ENCODE measurements at regions not wholly inside any gene's neighbourhood (a gene's known extent, or its start where the extent isn't known, plus 50 kb on each side); places are given as distances from the start of the nearest gene placed in this dataset.
"Not testable (repeated sequence)": the region's sequence is repeated elsewhere in the genome, so short reads cannot be mapped to it uniquely, and the experiment has no call there.

GRCh38 chr15:29990035-29990434, 92.7 kb upstream of the GOLGA8J start:
- H3K9me3 ChIP-seq (ENCODE audit: low read length): no peaks in the 10 kb centered on the region

GRCh38 chr15:29988701-29989100, 94.1 kb upstream of the GOLGA8J start:
- DNase-seq: no peak
- Histone ChIP-seq H3K4me3 (ENCODE audit: low read length) (no peak overlapping the region), H2AFZ (ENCODE audit: low read length) (no peak overlapping the region), H3K79me2 (ENCODE audit: low read length) (no peaks in the 10 kb centered on the region), H3K27me3 (ENCODE audit: low read length) (no peaks in the 10 kb centered on the region), H4K20me1 (ENCODE audit: insufficient read depth, low read depth, low read length) (no peaks in the 10 kb centered on the region), H3K9ac (ENCODE audit: low read length) (no peak overlapping the region), H3K9me2 (replicated peaks; ENCODE audit: insufficient read depth, low read length) (no peaks in the 10 kb centered on the region), H3K36me3 (ENCODE audit: insufficient read depth, low read length) (no peaks in the 10 kb centered on the region), H3K4me1 (ENCODE audit: low read length) (no peaks in the 10 kb centered on the region), H3K4me2 (ENCODE audit: low read depth, low read length, poor library complexity, severe bottlenecking) (no peak overlapping the region), H3K9me3 (ENCODE audit: low read length) (no peaks in the 10 kb centered on the region), H3K27ac (ENCODE audit: low read length) (no peak overlapping the region)

More at GRCh38 chr15:29990035-29990434, 92.7 kb upstream of the GOLGA8J start:
- DNase-seq: no peak
- Histone ChIP-seq H3K9ac (ENCODE audit: low read length) (no peak overlapping the region), H3K27ac (ENCODE audit: low read length) (no peak overlapping the region), H3K9me2 (replicated peaks; ENCODE audit: insufficient read depth, low read length) (no peaks in the 10 kb centered on the region), H3K36me3 (ENCODE audit: insufficient read depth, low read length) (no peaks in the 10 kb centered on the region), H2AFZ (ENCODE audit: low read length) (no peak overlapping the region), H3K4me1 (ENCODE audit: low read length) (no peaks in the 10 kb centered on the region), H3K27me3 (ENCODE audit: low read length) (no peaks in the 10 kb centered on the region), H3K4me3 (ENCODE audit: low read length) (no peak overlapping the region), H3K4me2 (ENCODE audit: low read depth, low read length, poor library complexity, severe bottlenecking) (no peak overlapping the region), H3K79me2 (ENCODE audit: low read length) (no peaks in the 10 kb centered on the region), H4K20me1 (ENCODE audit: insufficient read depth, low read depth, low read length) (no peaks in the 10 kb centered on the region)

GRCh38 chr15:29986946-29987345, 95.8 kb upstream of the GOLGA8J start:
- H3K27me3 ChIP-seq (ENCODE audit: low read length): no peaks in the 10 kb centered on the region
- no peaks in the 10 kb centered on the region for H3K36me3 ChIP-seq (ENCODE audit: insufficient read depth, low read length)
- no peak overlapping the region for H3K4me2 ChIP-seq (ENCODE audit: low read depth, low read length, poor library complexity, severe bottlenecking)
- no peaks in the 10 kb centered on the region for H3K9me2 ChIP-seq (replicated peaks; ENCODE audit: insufficient read depth, low read length)
- H3K4me1 ChIP-seq (ENCODE audit: low read length): no peaks in the 10 kb centered on the region
- no peak overlapping the region for H2AFZ ChIP-seq (ENCODE audit: low read length)
- no peak overlapping the region for H3K27ac ChIP-seq (ENCODE audit: low read length)
- no peak overlapping the region for H3K9ac ChIP-seq (ENCODE audit: low read length)
- no peak overlapping the region for H3K4me3 ChIP-seq (ENCODE audit: low read length)
- no peaks in the 10 kb centered on the region for H4K20me1 ChIP-seq (ENCODE audit: insufficient read depth, low read depth, low read length)
- no peak for DNase-seq
- no peaks in the 10 kb centered on the region for H3K79me2 ChIP-seq (ENCODE audit: low read length)
- H3K9me3 ChIP-seq (ENCODE audit: low read length): no peaks in the 10 kb centered on the region

GRCh38 chr15:29978411-29979382, 104.1 kb upstream of the GOLGA8J start:
- Histone ChIP-seq H3K36me3 (ENCODE audit: insufficient read depth, low read length) (no peaks in the 10 kb centered on the region), H3K9me2 (replicated peaks; ENCODE audit: insufficient read depth, low read length) (no peaks in the 10 kb centered on the region), H3K79me2 (ENCODE audit: low read length) (no peaks in the 10 kb centered on the region), H3K27ac (ENCODE audit: low read length) (no peak overlapping the region), H3K27me3 (ENCODE audit: low read length) (no peaks in the 10 kb centered on the region), H2AFZ (ENCODE audit: low read length) (no peak overlapping the region), H4K20me1 (ENCODE audit: insufficient read depth, low read depth, low read length) (no peaks in the 10 kb centered on the region), H3K9me3 (ENCODE audit: low read length) (no peaks in the 10 kb centered on the region), H3K4me1 (ENCODE audit: low read length) (no peaks in the 10 kb centered on the region), H3K9ac (ENCODE audit: low read length) (no peak overlapping the region), H3K4me2 (ENCODE audit: low read depth, low read length, poor library complexity, severe bottlenecking) (no peak overlapping the region), H3K4me3 (ENCODE audit: low read length) (no peak overlapping the region)
- DNase-seq: no peak

GRCh38 chr15:29974056-29974455, 108.7 kb upstream of the GOLGA8J start:
- H3K9me2 ChIP-seq (replicated peaks; ENCODE audit: insufficient read depth, low read length); H3K4me1 ChIP-seq (ENCODE audit: low read length); H3K27ac ChIP-seq (ENCODE audit: low read length); H2AFZ ChIP-seq (ENCODE audit: low read length); H3K4me3 ChIP-seq (ENCODE audit: low read length); H3K36me3 ChIP-seq (ENCODE audit: insufficient read depth, low read length); DNase-seq; H3K9ac ChIP-seq (ENCODE audit: low read length); H3K79me2 ChIP-seq (ENCODE audit: low read length); H3K9me3 ChIP-seq (ENCODE audit: low read length); H3K4me2 ChIP-seq (ENCODE audit: low read depth, low read length, poor library complexity, severe bottlenecking); H3K27me3 ChIP-seq (ENCODE audit: low read length); H4K20me1 ChIP-seq (ENCODE audit: insufficient read depth, low read depth, low read length): not testable (repeated sequence)

GRCh38 chr15:29972051-29972450, 110.7 kb upstream of the GOLGA8J start:
- Histone ChIP-seq H3K9me3 (ENCODE audit: low read length) (peaks cover 7% of the 10 kb centered on the region), H3K27me3 (ENCODE audit: low read length) (no peaks in the 10 kb centered on the region), H3K9ac (ENCODE audit: low read length) (no peak overlapping the region), H3K4me3 (ENCODE audit: low read length) (no peak overlapping the region), H2AFZ (ENCODE audit: low read length) (no peak overlapping the region), H3K4me2 (ENCODE audit: low read depth, low read length, poor library complexity, severe bottlenecking) (no peak overlapping the region), H3K36me3 (ENCODE audit: insufficient read depth, low read length) (no peaks in the 10 kb centered on the region), H4K20me1 (ENCODE audit: insufficient read depth, low read depth, low read length) (no peaks in the 10 kb centered on the region), H3K4me1 (ENCODE audit: low read length) (no peaks in the 10 kb centered on the region), H3K27ac (ENCODE audit: low read length) (no peak overlapping the region), H3K9me2 (replicated peaks; ENCODE audit: insufficient read depth, low read length) (no peaks in the 10 kb centered on the region), H3K79me2 (ENCODE audit: low read length) (no peaks in the 10 kb centered on the region)
- no peak for DNase-seq

DNA sequence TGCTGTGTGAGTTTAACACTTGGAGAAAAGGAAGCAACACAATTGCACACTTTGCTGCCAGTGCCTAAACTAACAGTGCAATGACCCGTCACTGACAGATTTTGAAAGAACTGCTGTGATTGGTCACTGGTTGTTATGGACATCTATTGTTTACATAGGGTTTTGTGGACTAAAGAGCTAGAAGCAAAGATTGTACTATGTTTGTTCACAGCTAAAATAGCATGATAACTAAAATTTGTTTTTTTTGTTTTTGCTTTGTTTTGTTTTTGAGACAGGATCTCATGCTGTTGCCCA, 112.4 kb upstream of the GOLGA8J start:
- DNase-seq: no peak
- Histone ChIP-seq H3K79me2 (ENCODE audit: low read length) (no peaks in the 10 kb centered on the region), H3K9me2 (replicated peaks; ENCODE audit: insufficient read depth, low read length) (no peaks in the 10 kb centered on the region), H4K20me1 (ENCODE audit: insufficient read depth, low read depth, low read length) (no peaks in the 10 kb centered on the region), H3K4me1 (ENCODE audit: low read length) (no peaks in the 10 kb centered on the region), H3K9me3 (ENCODE audit: low read length) (peaks cover 7% of the 10 kb centered on the region), H3K4me2 (ENCODE audit: low read depth, low read length, poor library complexity, severe bottlenecking) (no peak overlapping the region), H2AFZ (ENCODE audit: low read length) (no peak overlapping the region), H3K9ac (ENCODE audit: low read length) (no peak overlapping the region), H3K36me3 (ENCODE audit: insufficient read depth, low read length) (no peaks in the 10 kb centered on the region), H3K27me3 (ENCODE audit: low read length) (no peaks in the 10 kb centered on the region), H3K4me3 (ENCODE audit: low read length) (no peak overlapping the region), H3K27ac (ENCODE audit: low read length) (no peak overlapping the region)

GRCh38 chr15:29969562-29970401, 113.0 kb upstream of the GOLGA8J start:
- DNase-seq: no peak
- H3K36me3 ChIP-seq (ENCODE audit: insufficient read depth, low read length): no peaks in the 10 kb centered on the region
- H3K4me3 ChIP-seq (ENCODE audit: low read length): no peak overlapping the region
- H2AFZ ChIP-seq (ENCODE audit: low read length): no peak overlapping the region
- no peaks in the 10 kb centered on the region for H3K79me2 ChIP-seq (ENCODE audit: low read length)
- H3K4me2 ChIP-seq (ENCODE audit: low read depth, low read length, poor library complexity, severe bottlenecking): no peak overlapping the region
- no peak overlapping the region for H3K9ac ChIP-seq (ENCODE audit: low read length)
- H3K27me3 ChIP-seq (ENCODE audit: low read length): no peaks in the 10 kb centered on the region
- H3K9me3 ChIP-seq (ENCODE audit: low read length): peaks cover 7% of the 10 kb centered on the region
- no peaks in the 10 kb centered on the region for H3K4me1 ChIP-seq (ENCODE audit: low read length)
- no peaks in the 10 kb centered on the region for H4K20me1 ChIP-seq (ENCODE audit: insufficient read depth, low read depth, low read length)
- H3K9me2 ChIP-seq (replicated peaks; ENCODE audit: insufficient read depth, low read length): no peaks in the 10 kb centered on the region
- H3K27ac ChIP-seq (ENCODE audit: low read length): no peak overlapping the region
